ENCODE measurements at regions not wholly inside any gene's neighbourhood (a gene's known extent, or its start where the extent isn't known, plus 50 kb on each side); places are given as distances from the start of the nearest gene placed in this dataset.

- CTCF ChIA-PET: no interaction called here
- DNase-seq (ENCODE audit: extremely low spot score): no peak
These were observed 106.3 kb upstream of the SOX5 start for GRCh38 chr12:24055747-24056146.

GRCh38 chr12:24054416-24054815, 104.9 kb upstream of the SOX5 start:
- ChIA-PET POLR2A (no interaction called here), CTCF (no interaction called here)
- DNase-seq (ENCODE audit: extremely low spot score): no peak
- TF ChIP-seq ZNF384 (IDR thresholded peaks at IDR 0.05): no peak
- TF ChIP-seq L3MBTL2 (conservative IDR thresholded peaks at IDR 0.05): no peak
- no peak for TF ChIP-seq ELF4 (IDR thresholded peaks at IDR 0.05)
- TF ChIP-seq FOXK2 (IDR thresholded peaks at IDR 0.05): no peak
- no peak for TF ChIP-seq FOXM1 (IDR thresholded peaks at IDR 0.05; ENCODE audit: borderline replicate concordance)
- no peak for TF ChIP-seq HDGF (IDR thresholded peaks at IDR 0.05; ENCODE audit: borderline replicate concordance)
- no peak for TF ChIP-seq SUZ12 (IDR thresholded peaks at IDR 0.05)
- no peak for TF ChIP-seq BHLHE40 (IDR thresholded peaks at IDR 0.05; ENCODE audit: borderline replicate concordance)
- no peak for TF ChIP-seq LEF1 (IDR thresholded peaks at IDR 0.05; ENCODE audit: borderline replicate concordance)
- TF ChIP-seq PKNOX1 (IDR thresholded peaks at IDR 0.05): no peak
- no peak for TF ChIP-seq SP1 (IDR thresholded peaks at IDR 0.05)
- TF ChIP-seq ARNT (IDR thresholded peaks at IDR 0.05): no peak
- TF ChIP-seq CTBP1 (IDR thresholded peaks at IDR 0.05; ENCODE audit: borderline replicate concordance): no peak
- no peak for TF ChIP-seq TARDBP (IDR thresholded peaks at IDR 0.05)
- TF ChIP-seq NFRKB (IDR thresholded peaks at IDR 0.05): no peak

More at GRCh38 chr12:24055747-24056146, 106.3 kb upstream of the SOX5 start:
- TF ChIP-seq PKNOX1 (IDR thresholded peaks at IDR 0.05) (no peak), SP1 (IDR thresholded peaks at IDR 0.05) (no peak), L3MBTL2 (conservative IDR thresholded peaks at IDR 0.05) (no peak), SUZ12 (IDR thresholded peaks at IDR 0.05) (no peak), ZNF384 (IDR thresholded peaks at IDR 0.05) (no peak), HDGF (IDR thresholded peaks at IDR 0.05; ENCODE audit: borderline replicate concordance) (no peak)
- POLR2A ChIA-PET: no interaction called here

DNA sequence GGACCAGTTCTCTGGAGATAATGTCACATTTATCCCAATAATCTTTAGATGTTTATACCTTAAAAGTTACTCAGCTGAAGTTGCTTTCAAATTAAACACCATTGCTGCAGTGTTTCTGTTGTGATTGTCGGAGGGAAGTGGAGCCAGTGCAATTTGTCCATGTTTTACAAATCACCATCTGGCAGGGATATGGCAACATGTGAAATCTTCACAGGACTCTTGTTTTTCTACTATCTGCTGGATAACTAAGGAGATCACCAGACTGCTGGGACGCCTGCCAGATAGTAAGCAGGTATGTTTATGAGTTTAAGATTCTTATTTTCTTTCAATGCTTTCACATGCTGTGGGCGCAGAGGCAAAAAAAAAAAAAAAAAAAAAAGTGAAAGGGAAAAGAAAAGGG, 100.3 kb upstream of the SOX5 start:
- CTCF ChIA-PET: no interaction called here
- no peak for DNase-seq (ENCODE audit: extremely low spot score)
- TF ChIP-seq PKNOX1 (IDR thresholded peaks at IDR 0.05): no peak
- no peak for TF ChIP-seq LEF1 (IDR thresholded peaks at IDR 0.05; ENCODE audit: borderline replicate concordance)
- TF ChIP-seq HDGF (IDR thresholded peaks at IDR 0.05; ENCODE audit: borderline replicate concordance): no peak
- POLR2A ChIA-PET: no interaction called here

- POLR2A ChIA-PET: no interaction called here
- CTCF ChIA-PET: no interaction called here
- DNase-seq (ENCODE audit: extremely low spot score): no peak
- TF ChIP-seq FOXM1 (IDR thresholded peaks at IDR 0.05; ENCODE audit: borderline replicate concordance): no peak
- no peak for TF ChIP-seq FOXK2 (IDR thresholded peaks at IDR 0.05)
- TF ChIP-seq SUZ12 (IDR thresholded peaks at IDR 0.05): no peak
- TF ChIP-seq ZNF384 (IDR thresholded peaks at IDR 0.05): no peak
- no peak for TF ChIP-seq TARDBP (IDR thresholded peaks at IDR 0.05)
- TF ChIP-seq HDGF (IDR thresholded peaks at IDR 0.05; ENCODE audit: borderline replicate concordance): no peak
- no peak for TF ChIP-seq BHLHE40 (IDR thresholded peaks at IDR 0.05; ENCODE audit: borderline replicate concordance)
- TF ChIP-seq SP1 (IDR thresholded peaks at IDR 0.05): no peak
- TF ChIP-seq NFRKB (IDR thresholded peaks at IDR 0.05): no peak
- no peak for TF ChIP-seq L3MBTL2 (conservative IDR thresholded peaks at IDR 0.05)
- no peak for TF ChIP-seq FOXA1 (IDR thresholded peaks at IDR 0.05)
These were observed 99.6 kb upstream of the SOX5 start for GRCh38 chr12:24049101-24049500.

DNA sequence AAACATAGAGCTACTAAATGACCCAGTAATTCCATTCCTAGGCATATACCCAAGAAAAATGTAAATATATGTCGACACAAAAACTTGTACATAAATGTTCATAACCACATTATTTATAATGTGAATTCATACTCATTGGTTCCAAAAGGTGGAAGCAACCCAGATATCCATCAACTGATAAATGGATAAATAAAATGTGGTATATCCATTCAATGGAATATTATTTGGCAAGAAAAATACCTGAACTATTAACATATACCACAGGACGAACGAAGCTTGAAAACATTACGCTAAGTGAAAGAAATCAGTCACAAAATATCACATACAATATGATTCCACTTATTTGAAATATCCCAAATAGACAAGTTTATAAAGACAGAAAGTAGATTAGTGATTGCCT, 99.0 kb upstream of the SOX5 start:
- POLR2A ChIA-PET: no interaction called here

DNA sequence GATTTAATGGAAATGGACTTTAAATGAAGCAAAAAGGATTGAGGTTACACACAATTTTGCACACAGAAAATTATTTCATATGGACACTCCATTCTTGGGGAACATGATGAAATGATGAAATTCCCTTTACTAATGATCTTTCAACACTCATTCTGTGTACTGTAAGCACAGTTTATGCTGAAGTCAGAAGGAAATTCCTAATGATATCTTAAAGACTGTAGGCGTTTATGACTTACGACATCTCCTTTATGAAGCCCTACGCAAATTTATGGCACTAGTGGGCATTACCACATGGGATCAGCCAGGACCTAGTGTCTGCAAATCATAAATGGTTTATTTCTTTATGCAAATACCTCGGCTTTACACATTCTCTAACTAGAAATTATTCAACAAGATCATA, 97.9 kb upstream of the SOX5 start:
- TF ChIP-seq NFRKB (IDR thresholded peaks at IDR 0.05) (no peak), ARNT (IDR thresholded peaks at IDR 0.05) (no peak), ZNF384 (IDR thresholded peaks at IDR 0.05) (no peak), TARDBP (IDR thresholded peaks at IDR 0.05) (no peak), ELF4 (IDR thresholded peaks at IDR 0.05) (no peak), BHLHE40 (IDR thresholded peaks at IDR 0.05; ENCODE audit: borderline replicate concordance) (no peak), FOXM1 (IDR thresholded peaks at IDR 0.05; ENCODE audit: borderline replicate concordance) (no peak), SP1 (IDR thresholded peaks at IDR 0.05) (no peak), FOXK2 (IDR thresholded peaks at IDR 0.05) (no peak), FOXA1 (IDR thresholded peaks at IDR 0.05) (no peak)
- ChIA-PET POLR2A (no interaction called here), CTCF (no interaction called here)
- no peak for DNase-seq (ENCODE audit: extremely low spot score)

More for the DNA sequence above, 99.0 kb upstream of the SOX5 start:
- DNase-seq (ENCODE audit: extremely low spot score): no peak
- TF ChIP-seq SUZ12 (IDR thresholded peaks at IDR 0.05) (no peak), ELF4 (IDR thresholded peaks at IDR 0.05) (no peak), FOXM1 (IDR thresholded peaks at IDR 0.05; ENCODE audit: borderline replicate concordance) (no peak), HDGF (IDR thresholded peaks at IDR 0.05; ENCODE audit: borderline replicate concordance) (no peak)
- CTCF ChIA-PET: no interaction called here

DNA sequence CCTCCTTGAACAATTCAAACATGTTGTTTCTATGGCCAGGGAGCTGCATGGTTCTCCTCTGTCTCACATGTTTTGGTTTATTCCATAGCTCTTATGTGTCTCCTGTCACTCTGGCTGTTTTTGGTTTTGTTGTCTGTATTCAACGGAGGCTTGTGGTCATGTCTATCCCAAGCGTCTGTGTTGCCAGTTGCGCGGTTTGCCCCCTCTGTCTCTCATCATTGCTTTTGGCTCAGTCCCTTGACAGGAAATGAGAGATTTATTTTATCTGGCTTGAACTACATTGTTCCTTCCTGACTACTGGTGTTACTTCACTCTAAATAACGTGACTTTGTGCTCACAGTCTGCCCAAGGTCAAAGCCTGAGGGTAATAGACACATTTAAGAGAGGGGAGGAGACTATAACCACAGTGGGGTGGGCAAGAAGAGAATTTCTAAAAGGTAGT, 96.4 kb upstream of the SOX5 start:
- CTCF ChIA-PET: no interaction called here
- POLR2A ChIA-PET: no interaction called here

More for the DNA sequence above, 96.4 kb upstream of the SOX5 start:
- DNase-seq (ENCODE audit: extremely low spot score): no peak
- TF ChIP-seq BHLHE40 (IDR thresholded peaks at IDR 0.05; ENCODE audit: borderline replicate concordance) (no peak), FOXK2 (IDR thresholded peaks at IDR 0.05) (no peak), FOXA1 (IDR thresholded peaks at IDR 0.05) (no peak), ELF4 (IDR thresholded peaks at IDR 0.05) (no peak), L3MBTL2 (conservative IDR thresholded peaks at IDR 0.05) (no peak), CTBP1 (IDR thresholded peaks at IDR 0.05; ENCODE audit: borderline replicate concordance) (no peak), PKNOX1 (IDR thresholded peaks at IDR 0.05) (no peak), TARDBP (IDR thresholded peaks at IDR 0.05) (no peak), ARNT (IDR thresholded peaks at IDR 0.05) (no peak), ZNF384 (IDR thresholded peaks at IDR 0.05) (no peak), HDGF (IDR thresholded peaks at IDR 0.05; ENCODE audit: borderline replicate concordance) (no peak)
